B cell (primary cell): ENCODE measurements at regions not wholly inside any gene's neighbourhood (a gene's known extent, or its start where the extent isn't known, plus 50 kb on each side); places are given as distances from the start of the nearest gene placed in this dataset.

ENCODE experiments used
- EZH2 ChIP-seq: IDR thresholded peaks from 2 replicates; pipeline ENCODE4 v1.6.1; 2012; ENCODE audit warnings: borderline replicate concordance, low read depth, mild to moderate bottlenecking, moderate library complexity, low read length; ENCODE audit not compliant: insufficient read depth, poor library complexity, severe bottlenecking
- TF ChIP-seq, protein P1 (sequence below): fragments of 200-600 bp; IDR thresholded peaks from one replicate; pipeline ENCODE4 v1.8.0; 2022; ENCODE audit warnings: antibody characterized with exemption, mild to moderate bottlenecking

DNA sequence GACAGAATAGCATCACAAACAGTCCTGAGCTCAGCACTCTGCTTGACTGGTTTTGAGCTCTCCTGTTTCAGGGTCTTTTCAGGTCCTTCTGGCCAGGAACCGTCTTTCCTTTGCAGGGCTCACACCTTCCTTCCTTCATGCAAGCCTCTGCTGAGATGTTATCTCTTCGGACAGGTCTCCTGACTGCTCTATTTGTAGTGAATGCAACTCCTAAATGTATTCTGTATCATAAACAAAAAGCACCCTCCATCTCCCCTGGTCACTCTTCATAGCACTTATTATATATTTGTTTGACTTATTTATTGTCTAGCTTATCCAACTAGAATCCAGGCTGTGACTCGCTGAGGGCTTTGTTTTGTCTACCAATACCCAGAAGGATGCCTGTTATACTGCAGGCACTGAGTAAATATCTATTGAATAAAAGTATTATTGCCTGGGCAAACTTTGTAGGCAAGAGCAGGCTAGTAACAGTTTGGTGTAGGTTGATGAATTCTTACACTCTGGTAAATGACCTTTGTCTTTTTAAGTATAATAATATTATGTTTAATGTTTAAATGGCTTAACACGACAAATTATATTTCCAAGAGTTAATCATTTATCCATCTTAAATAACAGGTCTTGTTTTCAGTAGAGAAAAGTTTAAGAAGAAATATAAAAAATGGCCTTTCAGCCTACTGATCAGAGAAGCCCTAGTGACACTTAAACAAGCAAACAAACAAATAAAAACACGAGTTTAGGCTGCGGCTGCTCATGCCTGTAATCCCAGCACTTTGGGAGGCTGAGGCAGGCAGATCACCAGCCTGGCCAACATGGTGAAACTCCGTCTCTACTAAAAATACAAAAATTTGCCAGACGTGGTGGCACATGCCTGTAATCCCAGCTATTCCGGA is 199.7 kb downstream of the BCAS1 start:
- no peak for TF ChIP-seq EZH2
- TF ChIP-seq, protein P1, sequence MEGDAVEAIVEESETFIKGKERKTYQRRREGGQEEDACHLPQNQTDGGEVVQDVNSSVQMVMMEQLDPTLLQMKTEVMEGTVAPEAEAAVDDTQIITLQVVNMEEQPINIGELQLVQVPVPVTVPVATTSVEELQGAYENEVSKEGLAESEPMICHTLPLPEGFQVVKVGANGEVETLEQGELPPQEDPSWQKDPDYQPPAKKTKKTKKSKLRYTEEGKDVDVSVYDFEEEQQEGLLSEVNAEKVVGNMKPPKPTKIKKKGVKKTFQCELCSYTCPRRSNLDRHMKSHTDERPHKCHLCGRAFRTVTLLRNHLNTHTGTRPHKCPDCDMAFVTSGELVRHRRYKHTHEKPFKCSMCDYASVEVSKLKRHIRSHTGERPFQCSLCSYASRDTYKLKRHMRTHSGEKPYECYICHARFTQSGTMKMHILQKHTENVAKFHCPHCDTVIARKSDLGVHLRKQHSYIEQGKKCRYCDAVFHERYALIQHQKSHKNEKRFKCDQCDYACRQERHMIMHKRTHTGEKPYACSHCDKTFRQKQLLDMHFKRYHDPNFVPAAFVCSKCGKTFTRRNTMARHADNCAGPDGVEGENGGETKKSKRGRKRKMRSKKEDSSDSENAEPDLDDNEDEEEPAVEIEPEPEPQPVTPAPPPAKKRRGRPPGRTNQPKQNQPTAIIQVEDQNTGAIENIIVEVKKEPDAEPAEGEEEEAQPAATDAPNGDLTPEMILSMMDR, result no peak
